ENCODE measurements at regions not wholly inside any gene's neighbourhood (a gene's known extent, or its start where the extent isn't known, plus 50 kb on each side); places are given as distances from the start of the nearest gene placed in this dataset.
"Not testable (repeated sequence)": the region's sequence is repeated elsewhere in the genome, so short reads cannot be mapped to it uniquely, and the experiment has no call there.

DNA sequence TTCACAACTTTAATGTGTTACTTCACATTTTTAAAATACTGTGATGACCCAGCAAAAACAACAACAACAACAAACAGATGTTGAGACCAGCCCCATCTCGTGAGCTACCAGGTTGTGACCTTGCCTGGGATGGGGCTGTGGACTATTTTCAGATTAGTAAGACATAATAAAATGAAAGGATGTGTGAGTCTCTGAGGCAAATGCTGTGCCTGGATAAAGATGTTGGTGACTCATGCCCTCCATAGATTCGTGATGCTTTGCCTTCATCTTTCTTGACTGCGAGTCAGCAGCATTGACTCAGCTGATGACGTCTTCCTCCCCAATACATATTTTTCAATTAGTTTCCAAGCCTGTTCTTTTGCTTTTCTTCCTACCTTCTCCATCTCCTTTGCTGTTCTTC lies 453.0 kb upstream of the CFAP20DC start:
- ATAC-seq: peak; percentile 89
- POLR2A ChIA-PET: interaction anchor here (1.1 kb wide), 1 partner anchor 13 kb away, joined by 4 read pairs; no protein-coding TSS in a partner anchor

DNA sequence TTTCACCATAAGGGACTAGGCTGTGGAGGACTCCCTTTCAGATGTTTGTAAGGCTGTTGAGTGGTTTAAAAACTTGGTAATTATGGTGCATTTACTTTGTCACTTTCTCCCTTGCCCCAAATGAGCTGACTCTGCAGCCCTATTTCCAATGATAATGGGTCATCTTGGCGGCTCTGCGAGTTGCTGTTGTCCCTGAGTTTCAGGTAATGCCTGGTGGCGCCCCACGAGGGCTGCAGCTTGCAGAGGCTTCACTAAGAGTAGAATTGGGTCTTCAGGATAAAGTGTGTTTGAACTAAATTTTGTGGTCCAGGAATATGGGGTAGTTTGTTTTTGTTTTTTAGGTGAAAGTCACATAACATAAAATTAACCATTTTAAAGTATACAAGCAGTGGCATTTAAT lies 450.1 kb upstream of the CFAP20DC start:
- POLR2A ChIA-PET: no interaction called here
- DNase-seq (no peak), ATAC-seq (no peak)
- CTCF ChIA-PET: no interaction called here
- intact Hi-C loops (cut with micrococcal nuclease): no loop called here
- Mint-ChIP-seq H3K4me1 (ENCODE audit: low read depth) (peaks cover 14% of the 10 kb centered on the region), H3K27me3 (no peaks in the 10 kb centered on the region), H3K9me3 (peaks cover 3% of the 10 kb centered on the region), H3K36me3 (ENCODE audit: low read depth) (peaks cover 2% of the 10 kb centered on the region), H3K27ac (no peak overlapping the region), H3K4me3 (no peak overlapping the region)
- TF ChIP-seq, protein P1, sequence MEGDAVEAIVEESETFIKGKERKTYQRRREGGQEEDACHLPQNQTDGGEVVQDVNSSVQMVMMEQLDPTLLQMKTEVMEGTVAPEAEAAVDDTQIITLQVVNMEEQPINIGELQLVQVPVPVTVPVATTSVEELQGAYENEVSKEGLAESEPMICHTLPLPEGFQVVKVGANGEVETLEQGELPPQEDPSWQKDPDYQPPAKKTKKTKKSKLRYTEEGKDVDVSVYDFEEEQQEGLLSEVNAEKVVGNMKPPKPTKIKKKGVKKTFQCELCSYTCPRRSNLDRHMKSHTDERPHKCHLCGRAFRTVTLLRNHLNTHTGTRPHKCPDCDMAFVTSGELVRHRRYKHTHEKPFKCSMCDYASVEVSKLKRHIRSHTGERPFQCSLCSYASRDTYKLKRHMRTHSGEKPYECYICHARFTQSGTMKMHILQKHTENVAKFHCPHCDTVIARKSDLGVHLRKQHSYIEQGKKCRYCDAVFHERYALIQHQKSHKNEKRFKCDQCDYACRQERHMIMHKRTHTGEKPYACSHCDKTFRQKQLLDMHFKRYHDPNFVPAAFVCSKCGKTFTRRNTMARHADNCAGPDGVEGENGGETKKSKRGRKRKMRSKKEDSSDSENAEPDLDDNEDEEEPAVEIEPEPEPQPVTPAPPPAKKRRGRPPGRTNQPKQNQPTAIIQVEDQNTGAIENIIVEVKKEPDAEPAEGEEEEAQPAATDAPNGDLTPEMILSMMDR (IDR thresholded peaks at IDR 0.05): no peak

More for the DNA sequence above, 453.0 kb upstream of the CFAP20DC start:
- intact Hi-C loops (cut with micrococcal nuclease): no loop called here
- TF ChIP-seq, protein P1 (IDR thresholded peaks at IDR 0.05): no peak
- CTCF ChIA-PET: no interaction called here
- H3K27me3 Mint-ChIP-seq: no peaks in the 10 kb centered on the region
- H3K4me1 Mint-ChIP-seq (ENCODE audit: low read depth): peaks cover 9% of the 10 kb centered on the region
- H3K9me3 Mint-ChIP-seq: peaks cover 3% of the 10 kb centered on the region
- peak overlapping the region; percentile 3 for H3K27ac Mint-ChIP-seq
- no peak overlapping the region for H3K4me3 Mint-ChIP-seq
- peaks cover 2% of the 10 kb centered on the region for H3K36me3 Mint-ChIP-seq (ENCODE audit: low read depth)
- peak; percentile 68 for DNase-seq

GRCh38 chr3:59499000-59499399 lies 449.2 kb upstream of the CFAP20DC start:
- Mint-ChIP-seq H3K27ac (no peak overlapping the region), H3K9me3 (peaks cover 3% of the 10 kb centered on the region), H3K36me3 (ENCODE audit: low read depth) (peaks cover 2% of the 10 kb centered on the region), H3K27me3 (no peaks in the 10 kb centered on the region), H3K4me3 (no peak overlapping the region), H3K4me1 (ENCODE audit: low read depth) (peaks cover 14% of the 10 kb centered on the region)
- DNase-seq (no peak), ATAC-seq (no peak)
- intact Hi-C loops (cut with micrococcal nuclease): no loop called here
- TF ChIP-seq, protein P1 (IDR thresholded peaks at IDR 0.05): no peak
- CTCF ChIA-PET: no interaction called here
- POLR2A ChIA-PET: no interaction called here

GRCh38 chr3:59496250-59496649 lies 446.4 kb upstream of the CFAP20DC start:
- intact Hi-C loops (cut with micrococcal nuclease): no loop called here
- no peaks in the 10 kb centered on the region for H3K36me3 Mint-ChIP-seq (ENCODE audit: low read depth)

DNA sequence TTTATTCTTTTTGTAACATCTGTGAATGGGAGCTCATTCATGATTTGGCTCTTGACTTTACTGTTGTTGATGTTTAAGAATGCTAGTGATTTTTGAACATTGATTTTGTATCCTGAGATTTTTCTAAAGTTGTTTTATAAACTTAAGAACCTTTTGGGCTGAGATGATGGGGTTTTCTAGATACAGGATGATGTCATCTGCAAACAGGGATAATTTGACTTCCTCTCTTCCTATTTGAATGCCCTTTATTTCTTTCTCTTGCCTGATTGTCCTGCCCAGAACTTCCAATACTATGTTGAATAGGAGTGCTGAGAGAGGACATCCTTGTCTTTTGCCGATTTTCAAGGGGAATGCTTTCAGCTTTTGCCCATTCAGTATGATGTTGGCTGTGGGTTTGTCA lies 445.1 kb upstream of the CFAP20DC start:
- H3K36me3 Mint-ChIP-seq (ENCODE audit: low read depth); H3K4me1 Mint-ChIP-seq (ENCODE audit: low read depth); H3K27me3 Mint-ChIP-seq; ATAC-seq; CTCF ChIA-PET; POLR2A ChIA-PET; intact Hi-C loops (cut with micrococcal nuclease); DNase-seq; H3K9me3 Mint-ChIP-seq; H3K27ac Mint-ChIP-seq; H3K4me3 Mint-ChIP-seq: not testable (repeated sequence)

More at GRCh38 chr3:59496250-59496649, 446.4 kb upstream of the CFAP20DC start:
- Mint-ChIP-seq H3K4me3 (no peak overlapping the region), H3K27ac (no peak overlapping the region), H3K4me1 (ENCODE audit: low read depth) (peaks cover 5% of the 10 kb centered on the region), H3K27me3 (no peaks in the 10 kb centered on the region), H3K9me3 (no peaks in the 10 kb centered on the region)
- CTCF ChIA-PET: interaction anchor here (0.9 kb wide), 1 partner anchor 19 kb away, joined by 3 read pairs; no protein-coding TSS in a partner anchor
- ATAC-seq (no peak), DNase-seq (no peak)
- TF ChIP-seq, protein P1 (IDR thresholded peaks at IDR 0.05): no peak
- POLR2A ChIA-PET: no interaction called here

DNA sequence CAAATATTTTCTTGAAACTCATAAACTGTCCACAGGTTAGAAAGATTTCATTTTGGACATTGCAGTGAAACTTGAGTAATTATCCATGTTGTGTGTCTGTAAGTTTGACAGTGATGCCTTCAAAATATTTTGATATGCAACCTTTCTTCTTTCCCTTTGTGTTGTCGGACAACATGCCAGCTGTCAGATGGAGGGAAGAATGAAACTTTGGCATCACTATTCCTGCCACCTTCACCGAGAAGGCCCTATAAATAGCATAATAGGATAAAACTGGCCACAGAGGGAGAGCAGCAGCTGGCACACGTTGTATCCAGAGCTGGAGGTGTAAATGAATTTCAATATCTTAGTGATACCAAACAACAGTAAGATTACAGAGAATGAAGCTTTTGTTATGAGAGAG lies 436.7 kb upstream of the CFAP20DC start:
- Mint-ChIP-seq H3K27me3 (no peaks in the 10 kb centered on the region), H3K9me3 (peaks cover 4% of the 10 kb centered on the region), H3K4me3 (no peak overlapping the region), H3K27ac (no peak overlapping the region), H3K4me1 (ENCODE audit: low read depth) (peaks cover 2% of the 10 kb centered on the region), H3K36me3 (ENCODE audit: low read depth) (no peaks in the 10 kb centered on the region)
- intact Hi-C loops (cut with micrococcal nuclease): no loop called here
- ATAC-seq (no peak), DNase-seq (no peak)
- ChIA-PET CTCF (no interaction called here), POLR2A (no interaction called here)
- TF ChIP-seq, protein P1 (IDR thresholded peaks at IDR 0.05): no peak

Measured in activated CD8-positive, alpha-beta T cell treated with anti-CD3 and anti-CD28 coated beads for 36 hours (primary cell).